Transverse colon (tissue), 4 donors: ENCODE measurements at regions not wholly inside any gene's neighbourhood (a gene's known extent, or its start where the extent isn't known, plus 50 kb on each side); places are given as distances from the start of the nearest gene placed in this dataset.

Source experiments
- DNase-seq: peaks from one replicate; pipeline ENCODE4 v3.0.0-alpha.2; 2019
- H3K27ac ChIP-seq, 4 donors: fragments of 200-600 bp; sonication (generic); 2 replicates each; pipeline ENCODE4 v1.5.1; 2016 to 2018; ENCODE audit warnings: inconsistent platforms in 4 of 4
- H3K27me3 ChIP-seq: fragments of 200-600 bp; sonication (generic); 2 replicates; pipeline ENCODE4 v1.5.1; 2017; ENCODE audit warnings: inconsistent platforms
- H3K36me3 ChIP-seq, 4 donors: fragments of 200-600 bp; sonication (generic); 2 replicates each; pipeline ENCODE4 v1.5.1; 2017 to 2019; ENCODE audit warnings: inconsistent platforms in 4 of 4
- H3K4me1 ChIP-seq, 4 donors: fragments of 200-600 bp; sonication (generic); 2 replicates each; pipeline ENCODE4 v1.5.1; 2017 to 2020; ENCODE audit warnings: inconsistent platforms in 4 of 4
- H3K4me3 ChIP-seq, 4 donors: fragments of 200-600 bp; sonication (generic); 1 replicate in 1 of 4; 2 replicates in 3 of 4; pipeline versions ENCODE4 v1.5.1 to v1.6.1; 2017 to 2019; ENCODE audit warnings: inconsistent platforms in 4 of 4
- H3K9me3 ChIP-seq, 2 donors: fragments of 200-600 bp; sonication (generic); 2 replicates each; pipeline ENCODE4 v1.5.1; 2017 to 2019; ENCODE audit warnings: inconsistent platforms in 2 of 2
- EP300 ChIP-seq: sonication (generic); formaldehyde crosslinking; IDR thresholded peaks from one replicate; pipeline ENCODE4 v1.6.1; 2017; ENCODE audit warnings: antibody characterized with exemption, low read depth
- POLR2A ChIP-seq: fragments of 450-650 bp; IDR thresholded peaks from one replicate; pipeline ENCODE4 v1.6.1; 2016; ENCODE audit warnings: antibody characterized with exemption, mild to moderate bottlenecking, moderate library complexity
- POLR2AphosphoS5 ChIP-seq, 3 donors: sonication (generic); formaldehyde crosslinking; IDR thresholded peaks; one replicate each; pipeline ENCODE4 v1.6.1; 2016; ENCODE audit warnings: antibody characterized with exemption in 3 of 3
- WGBS, 2 donors: methylation state at CpG; one replicate each; pipeline ENCODE4 v1.1.5; 2018; ENCODE audit warnings: low coverage in 1 of 2; 5-methylcytosine and 5-hydroxymethylcytosine counted together
- in situ Hi-C, 4 donors: fragments of 200-750 bp; cut with MboI; loops; one replicate each; pipeline versions ENCODE4 v1.15.0 to v1.15.1; 2017; ENCODE audit warnings: low sequenced_read_pairs in 3 of 4, low pct_ligation_motif_present in 1 of 4, low pct_unique_long_range_greater_than_20kb in 1 of 4
- intact Hi-C: fragments of 100-400 bp; cut with DNase I; formaldehyde crosslinking; loops from one replicate; pipeline ENCODE4 v1.15.1; 2023; ENCODE audit warnings: low total_unique reads
- TF ChIP-seq, protein P1 (sequence below), 5 experiments: fragments of 200-600 bp in 3 of 5; fragments of 450-650 bp in 2 of 5; sonication (generic) in 3 of 5; IDR thresholded peaks; 1 replicate in 2 of 5; 2 replicates in 3 of 5; pipeline ENCODE4 v1.5.1; 2016 to 2017; ENCODE audit warnings: antibody characterized with exemption in 5 of 5, inconsistent platforms in 3 of 5, mild to moderate bottlenecking in 2 of 5, moderate library complexity in 1 of 5

DNA sequence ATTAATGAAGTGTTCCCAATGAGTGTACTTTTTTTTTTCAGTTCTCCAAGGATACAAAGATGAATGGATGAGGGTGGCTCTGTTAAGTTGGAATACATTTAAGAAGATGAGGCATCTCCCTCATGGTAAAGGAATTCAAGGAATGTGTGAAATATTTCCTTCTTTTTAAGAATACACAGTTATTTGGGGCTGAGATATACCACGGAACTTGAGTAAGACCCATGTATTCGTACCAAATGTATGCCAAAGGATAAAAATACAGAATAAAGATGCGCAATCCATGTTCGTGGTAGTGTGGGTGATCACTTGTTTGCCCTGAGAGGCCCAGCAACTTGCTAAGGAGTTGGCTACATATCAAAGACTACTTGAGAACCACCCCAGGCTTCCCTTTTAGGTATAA lies 164.2 kb upstream of the TCF21 start:
- Histone ChIP-seq H3K27ac (no peak overlapping the region), H3K4me3 (no peak overlapping the region), H3K27me3 (no peaks in the 10 kb centered on the region), H3K9me3 (peaks cover 0 to 3% of the 10 kb centered on the region in 2 donors), H3K36me3 (no peaks in the 10 kb centered on the region), H3K4me1 (no peaks in the 10 kb centered on the region)
- intact Hi-C loops: no loop called here
- in situ Hi-C loops: no loop called here
- no peak for DNase-seq
- TF ChIP-seq POLR2A (no peak), EP300 (no peak), POLR2AphosphoS5 (IDR thresholded peaks at IDR 0.05) (no peak)
- TF ChIP-seq, protein P1, sequence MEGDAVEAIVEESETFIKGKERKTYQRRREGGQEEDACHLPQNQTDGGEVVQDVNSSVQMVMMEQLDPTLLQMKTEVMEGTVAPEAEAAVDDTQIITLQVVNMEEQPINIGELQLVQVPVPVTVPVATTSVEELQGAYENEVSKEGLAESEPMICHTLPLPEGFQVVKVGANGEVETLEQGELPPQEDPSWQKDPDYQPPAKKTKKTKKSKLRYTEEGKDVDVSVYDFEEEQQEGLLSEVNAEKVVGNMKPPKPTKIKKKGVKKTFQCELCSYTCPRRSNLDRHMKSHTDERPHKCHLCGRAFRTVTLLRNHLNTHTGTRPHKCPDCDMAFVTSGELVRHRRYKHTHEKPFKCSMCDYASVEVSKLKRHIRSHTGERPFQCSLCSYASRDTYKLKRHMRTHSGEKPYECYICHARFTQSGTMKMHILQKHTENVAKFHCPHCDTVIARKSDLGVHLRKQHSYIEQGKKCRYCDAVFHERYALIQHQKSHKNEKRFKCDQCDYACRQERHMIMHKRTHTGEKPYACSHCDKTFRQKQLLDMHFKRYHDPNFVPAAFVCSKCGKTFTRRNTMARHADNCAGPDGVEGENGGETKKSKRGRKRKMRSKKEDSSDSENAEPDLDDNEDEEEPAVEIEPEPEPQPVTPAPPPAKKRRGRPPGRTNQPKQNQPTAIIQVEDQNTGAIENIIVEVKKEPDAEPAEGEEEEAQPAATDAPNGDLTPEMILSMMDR (IDR thresholded peaks at IDR 0.05): no peak
- 74 to 77% methylated on average over 4 of the region's 4 CpGs for WGBS, 2 donors

DNA sequence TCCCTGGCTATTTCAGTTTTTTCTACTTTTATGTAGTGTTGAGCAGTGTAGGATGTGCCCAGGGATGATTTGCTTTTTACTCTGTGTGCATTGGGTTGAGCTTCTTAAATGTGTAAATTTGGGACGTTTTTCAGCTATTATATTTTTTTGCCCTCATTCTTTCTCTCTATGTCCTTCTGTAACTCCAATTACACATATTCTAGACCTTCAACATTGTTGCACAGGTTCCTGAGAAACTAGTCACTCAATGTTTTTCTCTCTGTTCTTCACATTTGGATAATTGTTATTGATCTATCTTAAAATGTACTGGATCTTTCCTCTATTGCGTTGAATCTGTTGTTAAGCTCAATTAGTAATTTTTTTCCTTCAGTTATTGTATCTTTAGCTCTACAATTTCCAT lies 162.7 kb upstream of the TCF21 start:
- TF ChIP-seq POLR2A (no peak), EP300 (no peak), POLR2AphosphoS5 (IDR thresholded peaks at IDR 0.05) (no peak)
- TF ChIP-seq, protein P1 (IDR thresholded peaks at IDR 0.05): no peak
- Histone ChIP-seq H3K9me3 (peaks cover 0 to 3% of the 10 kb centered on the region in 2 donors), H3K27ac (no peak overlapping the region), H3K36me3 (no peaks in the 10 kb centered on the region), H3K27me3 (no peaks in the 10 kb centered on the region), H3K4me1 (no peaks in the 10 kb centered on the region), H3K4me3 (no peak overlapping the region)
- in situ Hi-C loops: no loop called here
- DNase-seq: no peak
- intact Hi-C loops: no loop called here
- WGBS, 2 donors: 75 to 83% methylated on average over 2 of the region's 2 CpGs

GRCh38 chr6:133730881-133731280 lies 158.0 kb upstream of the TCF21 start:
- Histone ChIP-seq H3K27me3 (no peaks in the 10 kb centered on the region), H3K36me3 (no peaks in the 10 kb centered on the region), H3K27ac (no peak overlapping the region), H3K4me1 (no peaks in the 10 kb centered on the region), H3K4me3 (no peak overlapping the region), H3K9me3 (peaks cover 0 to 3% of the 10 kb centered on the region in 2 donors)
- no peak for TF ChIP-seq EP300
- TF ChIP-seq POLR2AphosphoS5 (IDR thresholded peaks at IDR 0.05): no peak
- TF ChIP-seq POLR2A: no peak
- TF ChIP-seq, protein P1 (IDR thresholded peaks at IDR 0.05): no peak
- WGBS, 2 donors: 10 to 41% methylated on average over 1 to 4 of the region's 4 CpGs
- no peak for DNase-seq
- intact Hi-C loops: no loop called here
- in situ Hi-C loops: no loop called here

- WGBS, 2 donors: 34 to 54% methylated on average over 4 to 5 of the region's 5 CpGs
- intact Hi-C loops (no loop called here), in situ Hi-C loops (no loop called here)
- Histone ChIP-seq H3K4me3 (no peak overlapping the region), H3K27me3 (no peaks in the 10 kb centered on the region), H3K27ac (no peak overlapping the region), H3K36me3 (no peaks in the 10 kb centered on the region), H3K9me3 (no peaks in the 10 kb centered on the region), H3K4me1 (no peaks in the 10 kb centered on the region)
- no peak for TF ChIP-seq POLR2AphosphoS5 (IDR thresholded peaks at IDR 0.05)
- TF ChIP-seq, protein P1 (IDR thresholded peaks at IDR 0.05): no peak
- no peak for TF ChIP-seq EP300
- TF ChIP-seq POLR2A: no peak
- DNase-seq: no peak
These were observed 148.7 kb upstream of the TCF21 start for GRCh38 chr6:133740218-133740617.
